ENCODE measurements at regions not wholly inside any gene's neighbourhood (a gene's known extent, or its start where the extent isn't known, plus 50 kb on each side); places are given as distances from the start of the nearest gene placed in this dataset.

DNA sequence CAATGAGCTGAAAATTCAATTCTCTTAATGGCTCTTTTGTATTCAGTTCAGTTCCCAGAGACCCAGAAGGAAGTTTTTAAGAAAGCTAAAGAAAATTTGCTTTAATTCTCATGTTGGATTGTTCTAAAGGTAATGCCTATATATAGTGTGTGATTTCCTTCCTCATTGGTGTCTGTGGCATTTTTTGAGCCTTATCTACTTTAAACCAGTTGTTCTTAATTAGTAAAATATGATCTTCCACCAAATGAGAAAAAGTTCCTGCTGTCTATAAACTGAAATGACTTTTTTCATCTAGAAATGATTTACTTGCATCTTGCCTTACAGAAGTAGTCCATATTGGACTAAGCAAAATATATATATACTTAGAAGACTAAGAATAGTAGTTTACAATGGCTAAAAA is 622.1 kb upstream of the KIRREL3 start:
- TF ChIP-seq, protein P1, sequence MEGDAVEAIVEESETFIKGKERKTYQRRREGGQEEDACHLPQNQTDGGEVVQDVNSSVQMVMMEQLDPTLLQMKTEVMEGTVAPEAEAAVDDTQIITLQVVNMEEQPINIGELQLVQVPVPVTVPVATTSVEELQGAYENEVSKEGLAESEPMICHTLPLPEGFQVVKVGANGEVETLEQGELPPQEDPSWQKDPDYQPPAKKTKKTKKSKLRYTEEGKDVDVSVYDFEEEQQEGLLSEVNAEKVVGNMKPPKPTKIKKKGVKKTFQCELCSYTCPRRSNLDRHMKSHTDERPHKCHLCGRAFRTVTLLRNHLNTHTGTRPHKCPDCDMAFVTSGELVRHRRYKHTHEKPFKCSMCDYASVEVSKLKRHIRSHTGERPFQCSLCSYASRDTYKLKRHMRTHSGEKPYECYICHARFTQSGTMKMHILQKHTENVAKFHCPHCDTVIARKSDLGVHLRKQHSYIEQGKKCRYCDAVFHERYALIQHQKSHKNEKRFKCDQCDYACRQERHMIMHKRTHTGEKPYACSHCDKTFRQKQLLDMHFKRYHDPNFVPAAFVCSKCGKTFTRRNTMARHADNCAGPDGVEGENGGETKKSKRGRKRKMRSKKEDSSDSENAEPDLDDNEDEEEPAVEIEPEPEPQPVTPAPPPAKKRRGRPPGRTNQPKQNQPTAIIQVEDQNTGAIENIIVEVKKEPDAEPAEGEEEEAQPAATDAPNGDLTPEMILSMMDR (IDR thresholded peaks at IDR 0.05; ENCODE audit: insufficient read depth, low read depth, low read length): no peak
- no peak for TF ChIP-seq EZH2 (IDR thresholded peaks at IDR 0.05; ENCODE audit: insufficient read depth, low read length)

All from astrocyte (in vitro differentiated cells and primary cell).